Heart left ventricle (tissue), 16 donors: ENCODE measurements at regions not wholly inside any gene's neighbourhood (a gene's known extent, or its start where the extent isn't known, plus 50 kb on each side); places are given as distances from the start of the nearest gene placed in this dataset.

ENCODE experiments used
- ATAC-seq, 4 donors: fragments of 200-7000 bp; cut with Tn5 transposase; one replicate each; pipeline ENCODE4 v1.9.1; 2020 to 2022; ENCODE audit warnings: moderate library complexity in 4 of 4, mild to moderate bottlenecking in 3 of 4, moderate number of reproducible peaks in 1 of 4
- DNase-seq, 5 donors: peaks; one replicate each; pipeline ENCODE4 v3.0.0-alpha.2; 2020
- H3K27ac ChIP-seq, 12 donors: fragments of 200-600 bp; sonication (generic) in 4 of 12; one replicate each; pipeline versions ENCODE4 v1.5.0 to v1.8.0; 2016 to 2022; ENCODE audit warnings: mild to moderate bottlenecking in 2 of 12
- H3K27me3 ChIP-seq, 9 donors: fragments of 200-600 bp; sonication (generic) in 2 of 9; one replicate each; pipeline versions ENCODE4 v1.5.1 to v1.8.0; 2016 to 2022; ENCODE audit warnings: mild to moderate bottlenecking in 3 of 9
- H3K36me3 ChIP-seq, 9 donors: fragments of 200-600 bp; sonication (generic) in 2 of 9; one replicate each; pipeline versions ENCODE4 v1.5.0 to v1.8.0; 2018 to 2022; ENCODE audit warnings: mild to moderate bottlenecking in 2 of 9
- H3K4me1 ChIP-seq, 12 donors: fragments of 200-600 bp; sonication (generic) in 4 of 12; one replicate each; pipeline versions ENCODE4 v1.5.0 to v1.8.0; 2016 to 2022; ENCODE audit warnings: mild to moderate bottlenecking in 3 of 12
- H3K4me3 ChIP-seq, 12 donors: fragments of 200-600 bp; sonication (generic) in 4 of 12; one replicate each; pipeline versions ENCODE4 v1.5.0 to v1.8.0; 2017 to 2022; ENCODE audit warnings: mild to moderate bottlenecking in 9 of 12, moderate library complexity in 4 of 12
- H3K9me3 ChIP-seq, 12 donors: fragments of 200-600 bp; sonication (generic) in 4 of 12; one replicate each; pipeline versions ENCODE4 v1.5.0 to v1.8.0; 2016 to 2022; ENCODE audit warnings: mild to moderate bottlenecking in 1 of 12
- CTCF ChIP-seq, 12 donors: fragments of 200-600 bp; sonication (generic) in 4 of 12; IDR thresholded peaks; one replicate each; pipeline versions ENCODE4 v1.5.0 to v1.8.0; 2018 to 2022; ENCODE audit warnings: antibody characterized with exemption in 12 of 12, mild to moderate bottlenecking in 5 of 12
- POLR2A ChIP-seq, 2 donors: fragments of 450-650 bp; IDR thresholded peaks; one replicate each; pipeline ENCODE4 v1.6.1; 2017; ENCODE audit warnings: antibody characterized with exemption in 2 of 2, mild to moderate bottlenecking in 2 of 2, moderate library complexity in 2 of 2
- WGBS, 4 donors: extraction: QIAGEN DNeasy Blood & Tissue Kit in 2 of 4; methylation state at CpG; one replicate each; pipeline versions ENCODE4 v1.1.5 to v1.1.7; 2013 to 2018; 5-methylcytosine and 5-hydroxymethylcytosine counted together
- intact Hi-C, 10 donors: fragments of 100-400 bp; cut with DNase I; formaldehyde crosslinking; loops; one replicate each; pipeline versions ENCODE4 v1.11.1 to v1.14.2; 2022
- donor health status: ischemic (EF 13 %, LVEDD 7.1; RV severe dilation, severe dysfunction).
- donor health status: healthy with polysubstance abuse.
- donor health status: DM: no; HTN: yes; CAD: no.
- donor health status: DM: no; HTN: no; CAD: no.
- donor health status: ischemic (EF 25% LVEDD 6.9; RV normal size, moderate dysfunction).
- donor health status: ischemic (EF 25% LVEDD 5.7; RV mildly dilated, moderate dysfunction).
- donor health status: healthy.
- donor health status: DM: yes; HTN: yes; CAD: no.
- donor health status: ischemic (EF 35%, LVEDD 5.7; RV mildly dilated, moderate dysfunction).
- donor health status: nonischemic (EF 11% LVEDD 7.7; RV severe dilation, severe dysfunction).
- donor health status: DM: yes; HTN: yes; CAD: no.
- donor health status: PGD.
- donor health status: ischemic (EF 29% LVEDD 5.4; RV normal size, mild dysfunction).
- donor health status: nonischemic (EF 23%, LVEDD 6.1; RV moderate dilation, normal function).

GRCh38 chr6:53433261-53433950, 84.7 kb upstream of the ELOVL5 start:
- no peak for ATAC-seq
- WGBS, 4 donors = 70 to 83% (median 75%) methylated on average over 4 of the region's 4 CpGs
- H3K9me3 ChIP-seq = no peaks in the 10 kb centered on the region

GRCh38 chr6:53432318-53433161, 83.8 kb upstream of the ELOVL5 start:
- H3K27me3 ChIP-seq = no peaks in the 10 kb centered on the region
- peak overlapping the region in 1 of 12 donors; percentile 47 for H3K27ac ChIP-seq
- H3K4me3 ChIP-seq = no peak overlapping the region
- peaks cover 0 to 25% (median 0%) of the 10 kb centered on the region in 12 donors for H3K4me1 ChIP-seq
- H3K9me3 ChIP-seq = no peaks in the 10 kb centered on the region
- no peaks in the 10 kb centered on the region for H3K36me3 ChIP-seq
- peak in 2 of 5 donors; percentile 17 to 31 for DNase-seq
- ATAC-seq = peak in 3 of 4 donors; percentile 26 to 69 (median 31)
- WGBS, 4 donors = 74 to 82% (median 76%) methylated on average over 8 of the region's 8 CpGs
- TF ChIP-seq POLR2A (IDR thresholded peaks at IDR 0.05) (no peak), CTCF (IDR thresholded peaks at IDR 0.05) (no peak)
- intact Hi-C loops = loop anchor here in 2 of 10 donors (10.0 kb wide), 2 partner anchors 68 to 438 kb away; partner anchors contain the start of gene GSTA4 (in 1 of the 2)

More at GRCh38 chr6:53433261-53433950, 84.7 kb upstream of the ELOVL5 start:
- intact Hi-C loops = loop anchor here in 2 of 10 donors (10.0 kb wide), 2 partner anchors 69 to 439 kb away; partner anchors contain the start of gene GSTA4 (in 1 of the 2)
- TF ChIP-seq CTCF (IDR thresholded peaks at IDR 0.05) (no peak), POLR2A (IDR thresholded peaks at IDR 0.05) (no peak)
- no peak for DNase-seq
- Histone ChIP-seq H3K4me1 (peaks cover 0 to 25% (median 0%) of the 10 kb centered on the region in 12 donors), H3K36me3 (no peaks in the 10 kb centered on the region), H3K27ac (peak overlapping the region in 1 of 12 donors; percentile 47), H3K27me3 (no peaks in the 10 kb centered on the region), H3K4me3 (no peak overlapping the region)

GRCh38 chr6:53431704-53432103, 83.0 kb upstream of the ELOVL5 start:
- H3K4me1 ChIP-seq = peaks cover 0 to 17% (median 0%) of the 10 kb centered on the region in 12 donors
- H3K4me3 ChIP-seq = no peak overlapping the region
- TF ChIP-seq POLR2A (IDR thresholded peaks at IDR 0.05) (no peak), CTCF (IDR thresholded peaks at IDR 0.05) (no peak)
- DNase-seq (no peak), ATAC-seq (no peak)
- H3K27me3 ChIP-seq = no peaks in the 10 kb centered on the region
- 82 to 89% (median 85%) methylated on average over 4 of the region's 4 CpGs for WGBS, 4 donors
- no peaks in the 10 kb centered on the region for H3K36me3 ChIP-seq
- no peak overlapping the region for H3K27ac ChIP-seq
- no peaks in the 10 kb centered on the region for H3K9me3 ChIP-seq
- intact Hi-C loops = loop anchor here in 2 of 10 donors (10.0 kb wide), 2 partner anchors 67 to 437 kb away; partner anchors contain the start of gene GSTA4 (in 1 of the 2)

GRCh38 chr6:53429401-53429800, 80.7 kb upstream of the ELOVL5 start:
- intact Hi-C loops = no loop called here
- no peaks in the 10 kb centered on the region for H3K9me3 ChIP-seq
- no peak overlapping the region for H3K27ac ChIP-seq
- no peak for DNase-seq
- H3K4me1 ChIP-seq = peaks cover 0 to 16% (median 0%) of the 10 kb centered on the region in 12 donors
- no peaks in the 10 kb centered on the region for H3K27me3 ChIP-seq
- H3K4me3 ChIP-seq = no peak overlapping the region
- TF ChIP-seq CTCF (IDR thresholded peaks at IDR 0.05) = no peak
- TF ChIP-seq POLR2A (IDR thresholded peaks at IDR 0.05) = no peak
- no peak for ATAC-seq
- H3K36me3 ChIP-seq = no peaks in the 10 kb centered on the region
